ENCODE measurements at regions not wholly inside any gene's neighbourhood (a gene's known extent, or its start where the extent isn't known, plus 50 kb on each side); places are given as distances from the start of the nearest gene placed in this dataset.

GRCh38 chr6:14384175-14384949, 266.8 kb downstream of the CD83 start:
- H4K91ac ChIP-seq (ENCODE audit: low read depth, low read length, poor library complexity), result no peak overlapping the region
- no peak overlapping the region for H3K4ac ChIP-seq (ENCODE audit: low read length)
- H3K27me3 ChIP-seq (ENCODE audit: control insufficient read depth in 3 of 3, insufficient read depth in 3 of 3, low read depth in 1 of 3, low read length in 3 of 3), result peaks cover 0 to 35% (median 0%) of the 10 kb centered on the region in 3 experiments
- no peak overlapping the region for H2AK5ac ChIP-seq (ENCODE audit: low read depth, low read length)
- H3K9me3 ChIP-seq (replicated peaks in 1 of 2; ENCODE audit: control insufficient read depth in 2 of 2, insufficient read depth in 1 of 2, low read depth in 1 of 2, low read length in 2 of 2), result no peaks in the 10 kb centered on the region
- H3K27ac ChIP-seq (replicated peaks; ENCODE audit: low read length), result no peak overlapping the region
- H2BK15ac ChIP-seq (ENCODE audit: low read length), result no peak overlapping the region
- no peaks in the 10 kb centered on the region for H3K79me1 ChIP-seq (ENCODE audit: low read depth, low read length)
- H4K8ac ChIP-seq (ENCODE audit: low read depth, low read length), result no peak overlapping the region
- DNase-seq (ENCODE audit: low spot score), result no peak
- no CpG with 5 or more reads among the region's 6 CpGs for WGBS, 2 donors (ENCODE audit: extremely low coverage in 2 of 2, insufficient read length in 2 of 2, insufficient replicate concordance in 1 of 2)
- no peak overlapping the region for H2BK5ac ChIP-seq (ENCODE audit: low read length)
- H3K23ac ChIP-seq (ENCODE audit: low read depth, low read length, poor library complexity), result no peak overlapping the region
- H2BK120ac ChIP-seq (ENCODE audit: low read depth, low read length), result no peak overlapping the region
- H3K36me3 ChIP-seq (replicated peaks in 1 of 2; ENCODE audit: control insufficient read depth in 2 of 2, insufficient read depth in 2 of 2, low read length in 2 of 2), result no peaks in the 10 kb centered on the region
- no peak overlapping the region for H3K4me3 ChIP-seq (ENCODE audit: low read length in 2 of 2)
- H2BK12ac ChIP-seq (ENCODE audit: low read length), result no peak overlapping the region
- no peak overlapping the region for H3K4me2 ChIP-seq (ENCODE audit: insufficient read depth, low read length, poor library complexity, severe bottlenecking)
- no peak overlapping the region for H3K18ac ChIP-seq (ENCODE audit: low read length)
- no peak overlapping the region for H3K14ac ChIP-seq (ENCODE audit: low read length)
- no peak overlapping the region for H3K9ac ChIP-seq (ENCODE audit: low read depth, low read length, poor library complexity)
- no peak overlapping the region for H2AFZ ChIP-seq (ENCODE audit: low read length)
- H3K4me1 ChIP-seq (ENCODE audit: control insufficient read depth in 2 of 2, insufficient read depth in 1 of 2, low read depth in 1 of 2, low read length in 2 of 2), result peaks cover 26 to 28% of the 10 kb centered on the region in 2 donors

GRCh38 chr6:14386263-14386662, 268.7 kb downstream of the CD83 start:
- Histone ChIP-seq H3K4me1 (ENCODE audit: control insufficient read depth in 2 of 2, insufficient read depth in 1 of 2, low read depth in 1 of 2, low read length in 2 of 2) (peaks cover 13 to 17% of the 10 kb centered on the region in 2 donors), H2BK12ac (ENCODE audit: low read length) (no peak overlapping the region), H3K4ac (ENCODE audit: low read length) (no peak overlapping the region), H3K79me1 (ENCODE audit: low read depth, low read length) (no peaks in the 10 kb centered on the region), H3K9ac (ENCODE audit: low read depth, low read length, poor library complexity) (no peak overlapping the region), H2AK5ac (ENCODE audit: low read depth, low read length) (no peak overlapping the region), H4K91ac (ENCODE audit: low read depth, low read length, poor library complexity) (no peak overlapping the region), H3K27me3 (ENCODE audit: control insufficient read depth in 3 of 3, insufficient read depth in 3 of 3, low read depth in 1 of 3, low read length in 3 of 3) (peaks cover 0 to 30% (median 0%) of the 10 kb centered on the region in 3 experiments), H2BK5ac (ENCODE audit: low read length) (no peak overlapping the region), H2AFZ (ENCODE audit: low read length) (no peak overlapping the region), H2BK120ac (ENCODE audit: low read depth, low read length) (no peak overlapping the region), H3K36me3 (replicated peaks in 1 of 2; ENCODE audit: control insufficient read depth in 2 of 2, insufficient read depth in 2 of 2, low read length in 2 of 2) (no peaks in the 10 kb centered on the region), H3K27ac (replicated peaks; ENCODE audit: low read length) (no peak overlapping the region), H3K23ac (ENCODE audit: low read depth, low read length, poor library complexity) (no peak overlapping the region), H3K14ac (ENCODE audit: low read length) (no peak overlapping the region), H3K9me3 (replicated peaks in 1 of 2; ENCODE audit: control insufficient read depth in 2 of 2, insufficient read depth in 1 of 2, low read depth in 1 of 2, low read length in 2 of 2) (no peaks in the 10 kb centered on the region), H3K18ac (ENCODE audit: low read length) (no peak overlapping the region), H4K8ac (ENCODE audit: low read depth, low read length) (no peak overlapping the region), H2BK15ac (ENCODE audit: low read length) (no peak overlapping the region), H3K4me3 (ENCODE audit: low read length in 2 of 2) (no peak overlapping the region), H3K4me2 (ENCODE audit: insufficient read depth, low read length, poor library complexity, severe bottlenecking) (no peak overlapping the region)
- WGBS, 2 donors (ENCODE audit: extremely low coverage in 2 of 2, insufficient read length in 2 of 2, insufficient replicate concordance in 1 of 2), result no CpG with 5 or more reads among the region's 2 CpGs
- no peak for DNase-seq (ENCODE audit: low spot score)

DNA sequence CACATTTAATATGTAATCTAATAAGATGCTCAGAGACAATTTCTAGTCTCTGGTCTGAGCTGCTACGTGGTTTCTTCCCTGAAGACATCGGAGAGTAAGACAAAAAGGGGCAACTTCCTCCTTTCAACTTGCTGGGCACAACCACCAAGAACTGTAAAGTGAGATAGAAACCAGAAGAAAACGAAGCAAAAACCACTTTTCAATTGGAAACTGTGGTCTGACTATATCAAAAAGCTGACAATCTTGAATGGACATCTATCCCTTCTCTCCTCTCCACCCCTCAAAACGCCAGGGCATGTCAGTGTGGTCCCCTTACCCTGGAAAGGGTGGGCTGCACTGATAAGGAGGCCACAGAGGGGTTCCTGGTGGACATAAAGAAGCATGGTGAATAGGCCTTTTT, 269.1 kb downstream of the CD83 start:
- no peak overlapping the region for H4K8ac ChIP-seq (ENCODE audit: low read depth, low read length)
- H2BK5ac ChIP-seq (ENCODE audit: low read length), result no peak overlapping the region
- no peaks in the 10 kb centered on the region for H3K79me1 ChIP-seq (ENCODE audit: low read depth, low read length)
- H2AFZ ChIP-seq (ENCODE audit: low read length), result no peak overlapping the region
- no peaks in the 10 kb centered on the region for H3K36me3 ChIP-seq (replicated peaks in 1 of 2; ENCODE audit: control insufficient read depth in 2 of 2, insufficient read depth in 2 of 2, low read length in 2 of 2)
- no peak overlapping the region for H3K4me2 ChIP-seq (ENCODE audit: insufficient read depth, low read length, poor library complexity, severe bottlenecking)
- H2BK120ac ChIP-seq (ENCODE audit: low read depth, low read length), result no peak overlapping the region
- DNase-seq (ENCODE audit: low spot score), result no peak
- H3K14ac ChIP-seq (ENCODE audit: low read length), result no peak overlapping the region
- H2BK12ac ChIP-seq (ENCODE audit: low read length), result no peak overlapping the region
- peaks cover 0 to 30% (median 0%) of the 10 kb centered on the region in 3 experiments for H3K27me3 ChIP-seq (ENCODE audit: control insufficient read depth in 3 of 3, insufficient read depth in 3 of 3, low read depth in 1 of 3, low read length in 3 of 3)
- no CpG with 5 or more reads among the region's 4 CpGs for WGBS, 2 donors (ENCODE audit: extremely low coverage in 2 of 2, insufficient read length in 2 of 2, insufficient replicate concordance in 1 of 2)
- H3K9me3 ChIP-seq (replicated peaks in 1 of 2; ENCODE audit: control insufficient read depth in 2 of 2, insufficient read depth in 1 of 2, low read depth in 1 of 2, low read length in 2 of 2), result no peaks in the 10 kb centered on the region
- no peak overlapping the region for H2BK15ac ChIP-seq (ENCODE audit: low read length)
- no peak overlapping the region for H3K4ac ChIP-seq (ENCODE audit: low read length)
- no peak overlapping the region for H3K27ac ChIP-seq (replicated peaks; ENCODE audit: low read length)
- no peak overlapping the region for H3K18ac ChIP-seq (ENCODE audit: low read length)
- no peak overlapping the region for H2AK5ac ChIP-seq (ENCODE audit: low read depth, low read length)
- H3K4me1 ChIP-seq (ENCODE audit: control insufficient read depth in 2 of 2, insufficient read depth in 1 of 2, low read depth in 1 of 2, low read length in 2 of 2), result peaks cover 9 to 13% of the 10 kb centered on the region in 2 donors
- no peak overlapping the region for H3K23ac ChIP-seq (ENCODE audit: low read depth, low read length, poor library complexity)
- no peak overlapping the region for H3K4me3 ChIP-seq (ENCODE audit: low read length in 2 of 2)
- no peak overlapping the region for H3K9ac ChIP-seq (ENCODE audit: low read depth, low read length, poor library complexity)
- H4K91ac ChIP-seq (ENCODE audit: low read depth, low read length, poor library complexity), result no peak overlapping the region

DNA sequence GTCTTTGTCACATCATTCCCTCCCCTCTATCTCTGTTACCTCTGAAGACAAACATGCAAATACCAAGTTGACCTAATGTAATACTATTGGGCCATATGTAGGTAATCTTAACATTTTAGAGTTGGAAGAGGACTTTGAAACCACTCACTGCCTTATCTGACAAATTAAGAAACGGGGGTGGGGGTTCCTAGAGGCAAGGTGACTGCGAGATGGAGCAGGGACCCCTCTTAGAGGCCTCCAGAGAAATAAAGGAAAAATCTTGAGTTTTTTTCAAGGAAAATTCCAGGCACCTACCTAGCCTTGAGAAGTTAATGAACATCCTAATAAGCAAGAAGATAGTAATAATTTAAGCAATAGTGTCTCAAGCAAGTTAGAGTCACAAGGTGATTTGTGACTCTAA, 270.8 kb downstream of the CD83 start:
- Histone ChIP-seq H3K4me3 (ENCODE audit: low read length in 2 of 2) (no peak overlapping the region), H2AFZ (ENCODE audit: low read length) (no peak overlapping the region), H2BK5ac (ENCODE audit: low read length) (no peak overlapping the region), H3K4me2 (ENCODE audit: insufficient read depth, low read length, poor library complexity, severe bottlenecking) (no peak overlapping the region), H3K9ac (ENCODE audit: low read depth, low read length, poor library complexity) (no peak overlapping the region), H3K27me3 (ENCODE audit: control insufficient read depth in 3 of 3, insufficient read depth in 3 of 3, low read depth in 1 of 3, low read length in 3 of 3) (peaks cover 0 to 21% (median 0%) of the 10 kb centered on the region in 3 experiments), H3K18ac (ENCODE audit: low read length) (no peak overlapping the region), H3K36me3 (replicated peaks in 1 of 2; ENCODE audit: control insufficient read depth in 2 of 2, insufficient read depth in 2 of 2, low read length in 2 of 2) (no peaks in the 10 kb centered on the region), H3K4me1 (ENCODE audit: control insufficient read depth in 2 of 2, insufficient read depth in 1 of 2, low read depth in 1 of 2, low read length in 2 of 2) (peaks cover 0 to 4% of the 10 kb centered on the region in 2 donors), H3K23ac (ENCODE audit: low read depth, low read length, poor library complexity) (no peak overlapping the region), H2BK120ac (ENCODE audit: low read depth, low read length) (no peak overlapping the region), H3K27ac (replicated peaks; ENCODE audit: low read length) (no peak overlapping the region), H3K9me3 (replicated peaks in 1 of 2; ENCODE audit: control insufficient read depth in 2 of 2, insufficient read depth in 1 of 2, low read depth in 1 of 2, low read length in 2 of 2) (no peaks in the 10 kb centered on the region), H2AK5ac (ENCODE audit: low read depth, low read length) (no peak overlapping the region), H2BK12ac (ENCODE audit: low read length) (no peak overlapping the region), H4K91ac (ENCODE audit: low read depth, low read length, poor library complexity) (no peak overlapping the region), H2BK15ac (ENCODE audit: low read length) (no peak overlapping the region), H3K79me1 (ENCODE audit: low read depth, low read length) (no peaks in the 10 kb centered on the region), H3K14ac (ENCODE audit: low read length) (no peak overlapping the region), H3K4ac (ENCODE audit: low read length) (no peak overlapping the region), H4K8ac (ENCODE audit: low read depth, low read length) (no peak overlapping the region)
- WGBS, 2 donors (ENCODE audit: extremely low coverage in 2 of 2, insufficient read length in 2 of 2, insufficient replicate concordance in 1 of 2), result no CpG with 5 or more reads among the region's 2 CpGs
- no peak for DNase-seq (ENCODE audit: low spot score)
